HS-27A (cell line): ENCODE measurements at regions not wholly inside any gene's neighbourhood (a gene's known extent, or its start where the extent isn't known, plus 50 kb on each side); places are given as distances from the start of the nearest gene placed in this dataset.

Experiments
- DNase-seq: peaks from one replicate; pipeline ENCODE4 v3.0.0-alpha.2; 2012; ENCODE audit warnings: low read depth, missing footprints

- no peak for DNase-seq
Observed at GRCh38 chr10:78830976-78831375, 237.8 kb upstream of the ZMIZ1 start.

- no peak for DNase-seq
Observed at GRCh38 chr10:78831461-78831860, 237.3 kb upstream of the ZMIZ1 start.

GRCh38 chr10:78832281-78832680, 236.5 kb upstream of the ZMIZ1 start:
- DNase-seq: no peak

GRCh38 chr10:78838141-78838657, 230.6 kb upstream of the ZMIZ1 start:
- no peak for DNase-seq

- DNase-seq: no peak
Observed at GRCh38 chr10:78843495-78843894, 225.3 kb upstream of the ZMIZ1 start.

GRCh38 chr10:78844960-78845607, 223.7 kb upstream of the ZMIZ1 start:
- no peak for DNase-seq

- DNase-seq: no peak
Observed at GRCh38 chr10:78846071-78846470, 222.7 kb upstream of the ZMIZ1 start.

GRCh38 chr10:78846760-78847159, 222.0 kb upstream of the ZMIZ1 start:
- DNase-seq: no peak

- no peak for DNase-seq
Observed at GRCh38 chr10:78847485-78847884, 221.3 kb upstream of the ZMIZ1 start.

GRCh38 chr10:78849115-78849514, 219.7 kb upstream of the ZMIZ1 start:
- no peak for DNase-seq

- no peak for DNase-seq
Observed at GRCh38 chr10:78849731-78850130, 219.0 kb upstream of the ZMIZ1 start.

GRCh38 chr10:78850644-78851435, 217.9 kb upstream of the ZMIZ1 start:
- DNase-seq: no peak

- no peak for DNase-seq
Observed at GRCh38 chr10:78851647-78852046, 217.1 kb upstream of the ZMIZ1 start.

- no peak for DNase-seq
Observed at GRCh38 chr10:78852466-78853240, 216.1 kb upstream of the ZMIZ1 start.

- no peak for DNase-seq
Observed at GRCh38 chr10:78853864-78854263, 214.9 kb upstream of the ZMIZ1 start.

GRCh38 chr10:78856421-78856820, 212.3 kb upstream of the ZMIZ1 start:
- no peak for DNase-seq

- DNase-seq: no peak
Observed at GRCh38 chr10:78857193-78857592, 211.6 kb upstream of the ZMIZ1 start.

GRCh38 chr10:78859266-78859665, 209.5 kb upstream of the ZMIZ1 start:
- no peak for DNase-seq

- DNase-seq: no peak
Observed at GRCh38 chr10:78859769-78860168, 209.0 kb upstream of the ZMIZ1 start.

- DNase-seq: no peak
Observed at GRCh38 chr10:78860260-78860914, 208.4 kb upstream of the ZMIZ1 start.

GRCh38 chr10:78861529-78862327, 207.0 kb upstream of the ZMIZ1 start:
- no peak for DNase-seq

GRCh38 chr10:78862328-78862640, 206.5 kb upstream of the ZMIZ1 start:
- DNase-seq: no peak
